WTC11 (cell line): ENCODE measurements at regions not wholly inside any gene's neighbourhood (a gene's known extent, or its start where the extent isn't known, plus 50 kb on each side); places are given as distances from the start of the nearest gene placed in this dataset.

Experiments
- ATAC-seq: fragments of 200-7000 bp; cut with Tn5 transposase; 2 replicates; pipeline ENCODE4 v1.10.0; 2021; ENCODE audit warnings: mild to moderate bottlenecking, moderate library complexity
- CTCF ChIA-PET: fragments of 300-600 bp; sonication (Branson Sonifier 250); formaldehyde crosslinking; loops from one replicate; lab custom pipeline; 2021; ENCODE audit warnings: antibody characterized with exemption; lab: Charles Lee
- POLR2A ChIA-PET: fragments of 350-600 bp; sonication (Branson Sonifier 250); formaldehyde crosslinking; loops from one replicate; lab custom pipeline; 2021; ENCODE audit warnings: antibody characterized with exemption; lab: Charles Lee
- DNase-seq: peaks from one replicate; pipeline ENCODE4 v3.0.0; 2021; ENCODE audit warnings: low spot score
- H3K27ac Mint-ChIP-seq: 2 replicates; pipeline ENCODE4 v1.8.0; 2021; ENCODE audit warnings: mixed read lengths
- H3K27me3 Mint-ChIP-seq: 2 replicates; pipeline ENCODE4 v1.8.0; 2021; ENCODE audit warnings: low read depth, mild to moderate bottlenecking, moderate library complexity, mixed read lengths
- H3K36me3 Mint-ChIP-seq: 2 replicates; pipeline ENCODE4 v1.8.0; 2021; ENCODE audit warnings: mixed read lengths
- H3K4me1 Mint-ChIP-seq: 2 replicates; pipeline ENCODE4 v1.8.0; 2022; ENCODE audit warnings: mixed read lengths
- H3K4me3 Mint-ChIP-seq: 2 replicates; pipeline ENCODE4 v1.8.0; 2021; ENCODE audit warnings: mild to moderate bottlenecking, moderate library complexity, mixed read lengths
- H3K9me3 Mint-ChIP-seq: 2 replicates; pipeline ENCODE4 v1.8.0; 2021; ENCODE audit warnings: mixed read lengths
- ARID4B ChIP-seq: sonication (generic); formaldehyde crosslinking; IDR thresholded peaks from 2 replicates; pipeline ENCODE4 v1.8.0; 2023; ENCODE audit warnings: missing genetic modification reagents, mild to moderate bottlenecking, borderline replicate concordance
- CREB1 ChIP-seq: sonication (generic); formaldehyde crosslinking; IDR thresholded peaks from 2 replicates; pipeline ENCODE4 v1.8.0; 2023; ENCODE audit warnings: mild to moderate bottlenecking, missing genetic modification reagents
- HMGA2 ChIP-seq: fragments of 250-450 bp; sonication (Bioruptor Pico); IDR thresholded peaks from 2 replicates; pipeline ENCODE4 v1.4.0; 2021; ENCODE audit warnings: mild to moderate bottlenecking, moderate library complexity
- JUN ChIP-seq: sonication (generic); formaldehyde crosslinking; IDR thresholded peaks from 2 replicates; pipeline ENCODE4 v1.8.0; 2023; ENCODE audit warnings: mild to moderate bottlenecking, missing genetic modification reagents
- NFATC4 ChIP-seq: fragments of 250-450 bp; sonication (Bioruptor Pico); IDR thresholded peaks from 2 replicates; pipeline ENCODE4 v1.9.0; 2021; ENCODE audit warnings: mild to moderate bottlenecking
- PRDM15 ChIP-seq: sonication (generic); formaldehyde crosslinking; IDR thresholded peaks from 2 replicates; pipeline ENCODE4 v1.8.0; 2022; ENCODE audit warnings: missing genetic modification reagents
- SP1 ChIP-seq: sonication (generic); formaldehyde crosslinking; conservative IDR thresholded peaks from 2 replicates; pipeline ENCODE4 v1.8.1; 2022; ENCODE audit warnings: missing genetic modification reagents
- TEAD1 ChIP-seq: sonication (generic); formaldehyde crosslinking; IDR thresholded peaks from 2 replicates; pipeline ENCODE4 v1.8.0; 2022; ENCODE audit warnings: mild to moderate bottlenecking, missing genetic modification reagents
- USF1 ChIP-seq: sonication (generic); formaldehyde crosslinking; IDR thresholded peaks from 2 replicates; pipeline ENCODE4 v1.8.0; 2022; ENCODE audit warnings: mild to moderate bottlenecking, missing genetic modification reagents
- ZBTB21 ChIP-seq: sonication (generic); formaldehyde crosslinking; IDR thresholded peaks from 2 replicates; pipeline ENCODE4 v1.8.1; 2023; ENCODE audit warnings: mild to moderate bottlenecking, missing genetic modification reagents, borderline replicate concordance
- ZNF121 ChIP-seq: sonication (generic); formaldehyde crosslinking; IDR thresholded peaks from 2 replicates; pipeline ENCODE4 v1.8.0; 2023; ENCODE audit warnings: missing genetic modification reagents
- ZNF232 ChIP-seq: sonication (generic); formaldehyde crosslinking; IDR thresholded peaks from 2 replicates; pipeline ENCODE4 v1.8.0; 2022; ENCODE audit warnings: mild to moderate bottlenecking, missing genetic modification reagents
- TF ChIP-seq, protein P1 (sequence below): sonication (generic); formaldehyde crosslinking; IDR thresholded peaks from 2 replicates; pipeline ENCODE4 v1.8.1; 2022; ENCODE audit warnings: low read depth, missing genetic modification reagents, borderline replicate concordance
- TF ChIP-seq, protein P2 (sequence below): fragments of 250-450 bp; sonication (Bioruptor Pico); IDR thresholded peaks from 2 replicates; pipeline ENCODE4 v1.9.0; 2021; ENCODE audit warnings: moderate library complexity, mild to moderate bottlenecking, inconsistent platforms, borderline replicate concordance
- TF ChIP-seq, protein P3 (sequence below): sonication (generic); formaldehyde crosslinking; conservative IDR thresholded peaks from 2 replicates; pipeline ENCODE4 v1.8.1; 2023; ENCODE audit warnings: mild to moderate bottlenecking, low read depth, missing genetic modification reagents, moderate library complexity
- TF ChIP-seq, protein P4 (sequence below): sonication (generic); formaldehyde crosslinking; conservative IDR thresholded peaks from 2 replicates; pipeline ENCODE4 v1.8.1; 2022; ENCODE audit warnings: mild to moderate bottlenecking, missing genetic modification reagents
- TF ChIP-seq, protein P5 (sequence below): sonication (generic); formaldehyde crosslinking; IDR thresholded peaks from 2 replicates; pipeline ENCODE4 v1.8.1; 2022; ENCODE audit warnings: mild to moderate bottlenecking, missing genetic modification reagents, moderate library complexity, borderline replicate concordance
- TF ChIP-seq, protein P6 (sequence below): sonication (generic); formaldehyde crosslinking; IDR thresholded peaks from 2 replicates; pipeline ENCODE4 v1.8.0; 2022; ENCODE audit warnings: mild to moderate bottlenecking, missing genetic modification reagents
- TF ChIP-seq, protein P7 (sequence below): fragments of 250-450 bp; sonication (Bioruptor Pico); conservative IDR thresholded peaks from 2 replicates; pipeline ENCODE4 v1.9.0; 2021; ENCODE audit warnings: mild to moderate bottlenecking

GRCh38 chr9:3648266-3648665, 122.5 kb upstream of the RFX3 start (continued):
- TF ChIP-seq PRDM15 (no peak), ZNF121 (CRISPR knock-in tag) (no peak), ZBTB21 (no peak), CREB1 (CRISPR knock-in tag) (no peak), ARID4B (no peak), TEAD1 (CRISPR knock-in tag) (no peak), ZNF232 (no peak), SP1 (no peak)
- TF ChIP-seq, protein P1, sequence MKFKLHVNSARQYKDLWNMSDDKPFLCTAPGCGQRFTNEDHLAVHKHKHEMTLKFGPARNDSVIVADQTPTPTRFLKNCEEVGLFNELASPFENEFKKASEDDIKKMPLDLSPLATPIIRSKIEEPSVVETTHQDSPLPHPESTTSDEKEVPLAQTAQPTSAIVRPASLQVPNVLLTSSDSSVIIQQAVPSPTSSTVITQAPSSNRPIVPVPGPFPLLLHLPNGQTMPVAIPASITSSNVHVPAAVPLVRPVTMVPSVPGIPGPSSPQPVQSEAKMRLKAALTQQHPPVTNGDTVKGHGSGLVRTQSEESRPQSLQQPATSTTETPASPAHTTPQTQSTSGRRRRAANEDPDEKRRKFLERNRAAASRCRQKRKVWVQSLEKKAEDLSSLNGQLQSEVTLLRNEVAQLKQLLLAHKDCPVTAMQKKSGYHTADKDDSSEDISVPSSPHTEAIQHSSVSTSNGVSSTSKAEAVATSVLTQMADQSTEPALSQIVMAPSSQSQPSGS, result no peak
- TF ChIP-seq, protein P2, sequence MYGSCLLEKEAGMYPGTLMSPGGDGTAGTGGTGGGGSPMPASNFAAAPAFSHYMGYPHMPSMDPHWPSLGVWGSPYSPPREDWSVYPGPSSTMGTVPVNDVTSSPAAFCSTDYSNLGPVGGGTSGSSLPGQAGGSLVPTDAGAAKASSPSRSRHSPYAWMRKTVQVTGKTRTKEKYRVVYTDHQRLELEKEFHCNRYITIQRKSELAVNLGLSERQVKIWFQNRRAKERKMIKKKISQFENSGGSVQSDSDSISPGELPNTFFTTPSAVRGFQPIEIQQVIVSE (CRISPR knock-in tag), result no peak
- TF ChIP-seq, protein P3, sequence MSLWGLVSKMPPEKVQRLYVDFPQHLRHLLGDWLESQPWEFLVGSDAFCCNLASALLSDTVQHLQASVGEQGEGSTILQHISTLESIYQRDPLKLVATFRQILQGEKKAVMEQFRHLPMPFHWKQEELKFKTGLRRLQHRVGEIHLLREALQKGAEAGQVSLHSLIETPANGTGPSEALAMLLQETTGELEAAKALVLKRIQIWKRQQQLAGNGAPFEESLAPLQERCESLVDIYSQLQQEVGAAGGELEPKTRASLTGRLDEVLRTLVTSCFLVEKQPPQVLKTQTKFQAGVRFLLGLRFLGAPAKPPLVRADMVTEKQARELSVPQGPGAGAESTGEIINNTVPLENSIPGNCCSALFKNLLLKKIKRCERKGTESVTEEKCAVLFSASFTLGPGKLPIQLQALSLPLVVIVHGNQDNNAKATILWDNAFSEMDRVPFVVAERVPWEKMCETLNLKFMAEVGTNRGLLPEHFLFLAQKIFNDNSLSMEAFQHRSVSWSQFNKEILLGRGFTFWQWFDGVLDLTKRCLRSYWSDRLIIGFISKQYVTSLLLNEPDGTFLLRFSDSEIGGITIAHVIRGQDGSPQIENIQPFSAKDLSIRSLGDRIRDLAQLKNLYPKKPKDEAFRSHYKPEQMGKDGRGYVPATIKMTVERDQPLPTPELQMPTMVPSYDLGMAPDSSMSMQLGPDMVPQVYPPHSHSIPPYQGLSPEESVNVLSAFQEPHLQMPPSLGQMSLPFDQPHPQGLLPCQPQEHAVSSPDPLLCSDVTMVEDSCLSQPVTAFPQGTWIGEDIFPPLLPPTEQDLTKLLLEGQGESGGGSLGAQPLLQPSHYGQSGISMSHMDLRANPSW, result no peak
- TF ChIP-seq, protein P4, sequence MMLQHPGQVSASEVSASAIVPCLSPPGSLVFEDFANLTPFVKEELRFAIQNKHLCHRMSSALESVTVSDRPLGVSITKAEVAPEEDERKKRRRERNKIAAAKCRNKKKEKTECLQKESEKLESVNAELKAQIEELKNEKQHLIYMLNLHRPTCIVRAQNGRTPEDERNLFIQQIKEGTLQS (CRISPR knock-in tag), result no peak

GRCh38 chr9:3647652-3648051, 121.9 kb upstream of the RFX3 start:
- ChIA-PET CTCF (interaction anchor here (1.1 kb wide), 1 partner anchor 206 kb away, joined by 3 read pairs; no protein-coding TSS in a partner anchor), POLR2A (no interaction called here)
- DNase-seq (no peak), ATAC-seq (no peak)
- Mint-ChIP-seq H3K36me3 (no peaks in the 10 kb centered on the region), H3K27ac (no peak overlapping the region), H3K4me1 (0 out of 2 replicates have a peak, but pooled peaks cover 3% of the 10 kb centered on the region), H3K4me3 (no peak overlapping the region), H3K27me3 (no peaks in the 10 kb centered on the region), H3K9me3 (no peaks in the 10 kb centered on the region)
- no peak for TF ChIP-seq HMGA2 (CRISPR knock-in tag)
- TF ChIP-seq, protein P5, sequence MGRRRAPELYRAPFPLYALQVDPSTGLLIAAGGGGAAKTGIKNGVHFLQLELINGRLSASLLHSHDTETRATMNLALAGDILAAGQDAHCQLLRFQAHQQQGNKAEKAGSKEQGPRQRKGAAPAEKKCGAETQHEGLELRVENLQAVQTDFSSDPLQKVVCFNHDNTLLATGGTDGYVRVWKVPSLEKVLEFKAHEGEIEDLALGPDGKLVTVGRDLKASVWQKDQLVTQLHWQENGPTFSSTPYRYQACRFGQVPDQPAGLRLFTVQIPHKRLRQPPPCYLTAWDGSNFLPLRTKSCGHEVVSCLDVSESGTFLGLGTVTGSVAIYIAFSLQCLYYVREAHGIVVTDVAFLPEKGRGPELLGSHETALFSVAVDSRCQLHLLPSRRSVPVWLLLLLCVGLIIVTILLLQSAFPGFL (CRISPR knock-in tag), result no peak
- no peak for TF ChIP-seq NFATC4 (CRISPR knock-in tag)
- TF ChIP-seq USF1, result no peak
- TF ChIP-seq, protein P6, sequence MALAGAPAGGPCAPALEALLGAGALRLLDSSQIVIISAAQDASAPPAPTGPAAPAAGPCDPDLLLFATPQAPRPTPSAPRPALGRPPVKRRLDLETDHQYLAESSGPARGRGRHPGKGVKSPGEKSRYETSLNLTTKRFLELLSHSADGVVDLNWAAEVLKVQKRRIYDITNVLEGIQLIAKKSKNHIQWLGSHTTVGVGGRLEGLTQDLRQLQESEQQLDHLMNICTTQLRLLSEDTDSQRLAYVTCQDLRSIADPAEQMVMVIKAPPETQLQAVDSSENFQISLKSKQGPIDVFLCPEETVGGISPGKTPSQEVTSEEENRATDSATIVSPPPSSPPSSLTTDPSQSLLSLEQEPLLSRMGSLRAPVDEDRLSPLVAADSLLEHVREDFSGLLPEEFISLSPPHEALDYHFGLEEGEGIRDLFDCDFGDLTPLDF, result no peak
- TF ChIP-seq JUN (CRISPR knock-in tag), result no peak
- TF ChIP-seq, protein P7, sequence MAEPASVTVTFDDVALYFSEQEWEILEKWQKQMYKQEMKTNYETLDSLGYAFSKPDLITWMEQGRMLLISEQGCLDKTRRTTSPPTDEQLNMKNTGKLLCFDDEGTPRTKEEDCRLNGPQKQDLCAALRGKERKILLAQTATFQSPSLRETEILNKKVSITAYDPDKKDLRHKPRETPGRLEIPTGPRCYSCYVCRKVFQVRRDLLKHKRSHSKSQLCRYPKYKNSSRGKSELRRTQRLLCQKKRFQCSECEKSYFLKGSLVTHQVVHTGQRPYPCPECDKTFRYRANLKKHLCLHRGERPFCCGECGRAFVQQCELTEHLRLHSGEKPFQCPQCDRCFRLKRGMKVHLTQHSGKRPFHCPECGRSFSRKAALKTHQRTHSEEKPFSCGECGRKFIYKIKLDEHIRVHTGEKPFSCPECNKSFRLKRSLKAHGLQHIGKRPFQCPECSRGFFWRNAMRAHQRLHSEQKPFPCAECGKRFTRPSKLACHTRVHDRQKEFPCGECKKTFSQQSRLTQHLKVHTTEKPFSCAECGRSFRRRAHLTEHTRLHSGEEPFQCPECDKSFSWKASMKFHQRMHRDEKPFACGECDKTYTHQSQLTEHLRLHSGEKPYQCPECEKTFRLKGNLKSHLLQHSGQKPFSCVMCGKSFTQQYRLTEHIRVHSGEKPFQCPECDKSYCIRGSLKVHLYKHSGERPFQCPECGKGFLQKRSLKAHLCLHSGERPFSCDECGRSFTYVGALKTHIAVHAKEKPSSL (CRISPR knock-in tag), result no peak
